ENCODE measurements at regions not wholly inside any gene's neighbourhood (a gene's known extent, or its start where the extent isn't known, plus 50 kb on each side); places are given as distances from the start of the nearest gene placed in this dataset.

DNA sequence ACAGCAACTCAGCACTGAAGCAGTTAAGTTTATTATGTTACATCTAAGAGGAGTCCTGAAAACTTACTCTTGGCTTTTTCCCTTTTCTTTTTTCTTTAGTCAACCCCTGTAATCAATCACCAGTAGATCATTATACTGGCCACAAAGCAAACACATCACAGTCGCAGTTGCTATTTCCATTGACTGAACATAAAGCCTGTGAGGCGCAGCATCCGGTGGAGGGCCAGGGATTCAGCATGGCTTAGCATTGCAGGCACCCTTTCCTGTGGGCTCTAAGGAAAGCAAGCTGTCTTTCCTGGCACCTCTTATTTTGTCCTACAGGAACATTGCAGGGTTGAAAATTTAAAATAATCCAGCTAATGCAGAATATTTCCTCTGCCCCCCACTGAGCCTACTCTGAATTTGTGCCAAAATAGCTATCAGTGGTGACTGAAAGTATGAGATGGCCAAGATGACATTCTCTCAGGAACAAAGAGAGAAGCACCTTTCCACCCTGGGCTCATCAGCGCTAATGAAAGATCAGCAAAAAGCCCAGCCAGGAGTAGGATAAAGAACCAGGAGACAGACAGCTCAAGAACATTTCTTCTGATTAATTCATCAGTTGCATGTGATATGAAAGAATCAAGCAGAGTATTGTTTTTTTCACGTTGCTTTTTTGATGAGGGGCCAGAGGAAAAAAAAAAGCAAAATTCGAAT lies 85.3 kb upstream of the SULT1C3 start:
- Histone ChIP-seq H3K36me3 (ENCODE audit: control insufficient read depth in 1 of 2, insufficient read depth in 2 of 2, low read length in 2 of 2) (no peaks in the 10 kb centered on the region), H3K9ac (ENCODE audit: low read length) (no peak overlapping the region), H2AFZ (ENCODE audit: low read depth, low read length, poor library complexity, severe bottlenecking) (no peak overlapping the region), H3K79me2 (ENCODE audit: insufficient read depth, low read length) (no peaks in the 10 kb centered on the region), H3K4me1 (ENCODE audit: control insufficient read depth in 1 of 2, insufficient read depth in 2 of 2, low read length in 2 of 2) (no peaks in the 10 kb centered on the region), H3K27me3 (ENCODE audit: insufficient read depth, low read length) (no peaks in the 10 kb centered on the region), H3K4me3 (replicated peaks in 1 of 2; ENCODE audit: low read depth in 1 of 2, low read length in 2 of 2) (no peak overlapping the region), H3K9me3 (ENCODE audit: control insufficient read depth in 1 of 2, insufficient read depth in 1 of 2, low read depth in 1 of 2, low read length in 2 of 2) (no peaks in the 10 kb centered on the region), H3K9me2 (ENCODE audit: insufficient read depth) (no peaks in the 10 kb centered on the region), H3K4me2 (ENCODE audit: low read length) (no peak overlapping the region), H3K27ac (ENCODE audit: low read depth, low read length) (no peak overlapping the region), H4K20me1 (ENCODE audit: insufficient read depth) (no peaks in the 10 kb centered on the region)
- BruUV-seq (replicated peaks) = no TSS peak
- ChIA-PET RAD21 (ENCODE audit: low non-redundant PET in 1 of 2, low total read pairs in 2 of 2, uncharacterized antibody in 2 of 2, unreplicated experiment in 2 of 2) (no interaction called here), CTCF (no interaction called here), POLR2A (no interaction called here)
- no peak for TF ChIP-seq ZFX (IDR thresholded peaks at IDR 0.05)
- TF ChIP-seq ZNF274 (IDR thresholded peaks at IDR 0.05; ENCODE audit: low read depth, low read length) = no peak
- no peak for TF ChIP-seq YY1 (IDR thresholded peaks at IDR 0.05; ENCODE audit: extremely low read depth, insufficient replicate concordance, low read depth, low read length)
- TF ChIP-seq POLR2A (IDR thresholded peaks at IDR 0.05; ENCODE audit: borderline replicate concordance, extremely low read depth, insufficient read depth, insufficient read length) = no peak
- TF ChIP-seq JUND (IDR thresholded peaks at IDR 0.05) = no peak
- TF ChIP-seq FOSL1 (IDR thresholded peaks at IDR 0.05; ENCODE audit: low read depth) = no peak
- TF ChIP-seq SRF (IDR thresholded peaks at IDR 0.05; ENCODE audit: low read depth) = no peak
- TF ChIP-seq POLR2AphosphoS5 (IDR thresholded peaks at IDR 0.05; ENCODE audit: low read depth, low read length) = no peak
- TF ChIP-seq ELF1 (IDR thresholded peaks at IDR 0.05; ENCODE audit: borderline replicate concordance, low read depth) = no peak
- TF ChIP-seq EGR1 (IDR thresholded peaks at IDR 0.05; ENCODE audit: low read depth) = no peak
- TF ChIP-seq, protein P1, sequence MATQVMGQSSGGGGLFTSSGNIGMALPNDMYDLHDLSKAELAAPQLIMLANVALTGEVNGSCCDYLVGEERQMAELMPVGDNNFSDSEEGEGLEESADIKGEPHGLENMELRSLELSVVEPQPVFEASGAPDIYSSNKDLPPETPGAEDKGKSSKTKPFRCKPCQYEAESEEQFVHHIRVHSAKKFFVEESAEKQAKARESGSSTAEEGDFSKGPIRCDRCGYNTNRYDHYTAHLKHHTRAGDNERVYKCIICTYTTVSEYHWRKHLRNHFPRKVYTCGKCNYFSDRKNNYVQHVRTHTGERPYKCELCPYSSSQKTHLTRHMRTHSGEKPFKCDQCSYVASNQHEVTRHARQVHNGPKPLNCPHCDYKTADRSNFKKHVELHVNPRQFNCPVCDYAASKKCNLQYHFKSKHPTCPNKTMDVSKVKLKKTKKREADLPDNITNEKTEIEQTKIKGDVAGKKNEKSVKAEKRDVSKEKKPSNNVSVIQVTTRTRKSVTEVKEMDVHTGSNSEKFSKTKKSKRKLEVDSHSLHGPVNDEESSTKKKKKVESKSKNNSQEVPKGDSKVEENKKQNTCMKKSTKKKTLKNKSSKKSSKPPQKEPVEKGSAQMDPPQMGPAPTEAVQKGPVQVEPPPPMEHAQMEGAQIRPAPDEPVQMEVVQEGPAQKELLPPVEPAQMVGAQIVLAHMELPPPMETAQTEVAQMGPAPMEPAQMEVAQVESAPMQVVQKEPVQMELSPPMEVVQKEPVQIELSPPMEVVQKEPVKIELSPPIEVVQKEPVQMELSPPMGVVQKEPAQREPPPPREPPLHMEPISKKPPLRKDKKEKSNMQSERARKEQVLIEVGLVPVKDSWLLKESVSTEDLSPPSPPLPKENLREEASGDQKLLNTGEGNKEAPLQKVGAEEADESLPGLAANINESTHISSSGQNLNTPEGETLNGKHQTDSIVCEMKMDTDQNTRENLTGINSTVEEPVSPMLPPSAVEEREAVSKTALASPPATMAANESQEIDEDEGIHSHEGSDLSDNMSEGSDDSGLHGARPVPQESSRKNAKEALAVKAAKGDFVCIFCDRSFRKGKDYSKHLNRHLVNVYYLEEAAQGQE (IDR thresholded peaks at IDR 0.05; ENCODE audit: low read depth) = no peak
- TF ChIP-seq EZH2phosphoT487 (IDR thresholded peaks at IDR 0.05; ENCODE audit: borderline replicate concordance) = no peak
- TF ChIP-seq, protein P2, sequence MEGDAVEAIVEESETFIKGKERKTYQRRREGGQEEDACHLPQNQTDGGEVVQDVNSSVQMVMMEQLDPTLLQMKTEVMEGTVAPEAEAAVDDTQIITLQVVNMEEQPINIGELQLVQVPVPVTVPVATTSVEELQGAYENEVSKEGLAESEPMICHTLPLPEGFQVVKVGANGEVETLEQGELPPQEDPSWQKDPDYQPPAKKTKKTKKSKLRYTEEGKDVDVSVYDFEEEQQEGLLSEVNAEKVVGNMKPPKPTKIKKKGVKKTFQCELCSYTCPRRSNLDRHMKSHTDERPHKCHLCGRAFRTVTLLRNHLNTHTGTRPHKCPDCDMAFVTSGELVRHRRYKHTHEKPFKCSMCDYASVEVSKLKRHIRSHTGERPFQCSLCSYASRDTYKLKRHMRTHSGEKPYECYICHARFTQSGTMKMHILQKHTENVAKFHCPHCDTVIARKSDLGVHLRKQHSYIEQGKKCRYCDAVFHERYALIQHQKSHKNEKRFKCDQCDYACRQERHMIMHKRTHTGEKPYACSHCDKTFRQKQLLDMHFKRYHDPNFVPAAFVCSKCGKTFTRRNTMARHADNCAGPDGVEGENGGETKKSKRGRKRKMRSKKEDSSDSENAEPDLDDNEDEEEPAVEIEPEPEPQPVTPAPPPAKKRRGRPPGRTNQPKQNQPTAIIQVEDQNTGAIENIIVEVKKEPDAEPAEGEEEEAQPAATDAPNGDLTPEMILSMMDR (IDR thresholded peaks at IDR 0.05 in 2 of 3, conservative IDR thresholded peaks at IDR 0.05 in 1 of 3; ENCODE audit: borderline replicate concordance in 1 of 3, insufficient read depth in 1 of 3, low read depth in 2 of 3, low read length in 2 of 3) = no peak
- TF ChIP-seq RAD21 (IDR thresholded peaks at IDR 0.05; ENCODE audit: low read depth) = no peak
- TF ChIP-seq CBX3 (IDR thresholded peaks at IDR 0.05; ENCODE audit: low read depth) = no peak
- TF ChIP-seq SIN3A (IDR thresholded peaks at IDR 0.05; ENCODE audit: low read depth) = no peak
- TF ChIP-seq CEBPB (IDR thresholded peaks at IDR 0.05; ENCODE audit: low read depth) = no peak
- no peak for TF ChIP-seq SP1 (IDR thresholded peaks at IDR 0.05; ENCODE audit: low read depth)
- TF ChIP-seq, protein P3, sequence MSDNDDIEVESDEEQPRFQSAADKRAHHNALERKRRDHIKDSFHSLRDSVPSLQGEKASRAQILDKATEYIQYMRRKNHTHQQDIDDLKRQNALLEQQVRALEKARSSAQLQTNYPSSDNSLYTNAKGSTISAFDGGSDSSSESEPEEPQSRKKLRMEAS (IDR thresholded peaks at IDR 0.05) = no peak
- DNase-seq (ENCODE audit: low read depth, low spot score) (no peak), ATAC-seq (no peak)
- intact Hi-C loops (cut with micrococcal nuclease) = no loop called here

Data from HCT116 (cell line).